MCF 10A (cell line): ENCODE measurements at regions not wholly inside any gene's neighbourhood (a gene's known extent, or its start where the extent isn't known, plus 50 kb on each side); places are given as distances from the start of the nearest gene placed in this dataset.

ENCODE experiments used
- BruUV-seq: library from RNA; stranded (reverse); fragments of 400-500 nt; replicated peaks from 2 replicates; lab custom pipeline; 2021; lab: Mats Ljungman, UMichigan
- CTCF ChIA-PET: fragments of 300-600 bp; sonication (Branson Sonifier 250); formaldehyde crosslinking; extraction: SDS; loops from one replicate; lab custom pipeline; 2021; ENCODE audit warnings: antibody characterized with exemption, inconsistent platforms; lab: Yijun Ruan, JAX
- POLR2A ChIA-PET: fragments of 300-600, 350-650 bp; sonication (Branson Sonifier 250); formaldehyde crosslinking; extraction: SDS; loops from one replicate; lab custom pipeline; 2020; ENCODE audit warnings: antibody characterized with exemption, inconsistent platforms; lab: Yijun Ruan, JAX
- DNase-seq: peaks from one replicate; pipeline ENCODE4 v3.0.0-alpha.2; 2018; ENCODE audit not compliant: unreplicated experiment
- H3K27ac Mint-ChIP-seq: one replicate; pipeline ENCODE4 v1.8.0; 2022; ENCODE audit warnings: mild to moderate bottlenecking, low read depth, mixed read lengths; ENCODE audit not compliant: unreplicated experiment
- H3K27me3 Mint-ChIP-seq: one replicate; pipeline ENCODE4 v1.8.0; 2022; ENCODE audit warnings: mixed read lengths; ENCODE audit not compliant: insufficient read depth, unreplicated experiment
- H3K36me3 Mint-ChIP-seq: one replicate; pipeline ENCODE4 v1.8.0; 2022; ENCODE audit warnings: mild to moderate bottlenecking, moderate library complexity, mixed read lengths; ENCODE audit not compliant: insufficient read depth, unreplicated experiment
- H3K4me1 Mint-ChIP-seq: one replicate; pipeline ENCODE4 v1.8.0; 2022; ENCODE audit warnings: mixed read lengths; ENCODE audit not compliant: insufficient read depth, unreplicated experiment
- H3K4me3 Mint-ChIP-seq: one replicate; pipeline ENCODE4 v1.8.0; 2022; ENCODE audit warnings: mild to moderate bottlenecking, moderate library complexity, mixed read lengths; ENCODE audit not compliant: unreplicated experiment
- H3K9me3 Mint-ChIP-seq: one replicate; pipeline ENCODE4 v1.8.0; 2022; ENCODE audit warnings: mixed read lengths; ENCODE audit not compliant: unreplicated experiment
- intact Hi-C: fragments of 100-400 bp; cut with micrococcal nuclease; formaldehyde crosslinking; loops from 2 replicates; pipeline ENCODE4 v1.14.1; 2022
- TF ChIP-seq, protein P1 (sequence below): fragments of 200-600 bp; IDR thresholded peaks from one replicate; pipeline ENCODE4 v1.8.0; 2022; ENCODE audit warnings: antibody characterized with exemption, mild to moderate bottlenecking; ENCODE audit not compliant: unreplicated experiment

DNA sequence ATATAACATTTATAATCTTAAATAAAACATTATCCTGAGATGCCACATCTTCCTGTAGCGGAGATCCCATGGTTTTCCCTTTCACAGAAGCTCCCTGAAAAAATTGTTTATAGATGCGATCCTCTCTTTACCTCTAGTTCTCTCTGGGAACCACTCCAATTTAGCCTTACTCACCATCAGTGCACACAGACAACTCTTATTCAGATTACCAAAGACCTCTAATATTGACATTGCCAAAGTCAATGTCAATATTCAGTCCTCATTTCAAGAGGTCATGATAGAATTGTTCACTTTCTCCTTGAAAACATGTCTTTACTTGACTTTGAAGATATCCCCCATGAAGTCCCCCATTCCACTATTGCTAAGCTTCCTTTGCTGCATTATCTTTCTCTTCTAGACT is 248.8 kb downstream of the CTH start:
- TF ChIP-seq, protein P1, sequence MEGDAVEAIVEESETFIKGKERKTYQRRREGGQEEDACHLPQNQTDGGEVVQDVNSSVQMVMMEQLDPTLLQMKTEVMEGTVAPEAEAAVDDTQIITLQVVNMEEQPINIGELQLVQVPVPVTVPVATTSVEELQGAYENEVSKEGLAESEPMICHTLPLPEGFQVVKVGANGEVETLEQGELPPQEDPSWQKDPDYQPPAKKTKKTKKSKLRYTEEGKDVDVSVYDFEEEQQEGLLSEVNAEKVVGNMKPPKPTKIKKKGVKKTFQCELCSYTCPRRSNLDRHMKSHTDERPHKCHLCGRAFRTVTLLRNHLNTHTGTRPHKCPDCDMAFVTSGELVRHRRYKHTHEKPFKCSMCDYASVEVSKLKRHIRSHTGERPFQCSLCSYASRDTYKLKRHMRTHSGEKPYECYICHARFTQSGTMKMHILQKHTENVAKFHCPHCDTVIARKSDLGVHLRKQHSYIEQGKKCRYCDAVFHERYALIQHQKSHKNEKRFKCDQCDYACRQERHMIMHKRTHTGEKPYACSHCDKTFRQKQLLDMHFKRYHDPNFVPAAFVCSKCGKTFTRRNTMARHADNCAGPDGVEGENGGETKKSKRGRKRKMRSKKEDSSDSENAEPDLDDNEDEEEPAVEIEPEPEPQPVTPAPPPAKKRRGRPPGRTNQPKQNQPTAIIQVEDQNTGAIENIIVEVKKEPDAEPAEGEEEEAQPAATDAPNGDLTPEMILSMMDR = no peak
- H3K27me3 Mint-ChIP-seq = peaks cover 23% of the 10 kb centered on the region
- H3K4me3 Mint-ChIP-seq = no peak overlapping the region
- CTCF ChIA-PET = no interaction called here
- no peak for DNase-seq
- BruUV-seq = no TSS peak
- no peaks in the 10 kb centered on the region for H3K4me1 Mint-ChIP-seq
- POLR2A ChIA-PET = no interaction called here
- no peaks in the 10 kb centered on the region for H3K36me3 Mint-ChIP-seq
- no peak overlapping the region for H3K27ac Mint-ChIP-seq
- H3K9me3 Mint-ChIP-seq = no peaks in the 10 kb centered on the region
- intact Hi-C loops = no loop called here

DNA sequence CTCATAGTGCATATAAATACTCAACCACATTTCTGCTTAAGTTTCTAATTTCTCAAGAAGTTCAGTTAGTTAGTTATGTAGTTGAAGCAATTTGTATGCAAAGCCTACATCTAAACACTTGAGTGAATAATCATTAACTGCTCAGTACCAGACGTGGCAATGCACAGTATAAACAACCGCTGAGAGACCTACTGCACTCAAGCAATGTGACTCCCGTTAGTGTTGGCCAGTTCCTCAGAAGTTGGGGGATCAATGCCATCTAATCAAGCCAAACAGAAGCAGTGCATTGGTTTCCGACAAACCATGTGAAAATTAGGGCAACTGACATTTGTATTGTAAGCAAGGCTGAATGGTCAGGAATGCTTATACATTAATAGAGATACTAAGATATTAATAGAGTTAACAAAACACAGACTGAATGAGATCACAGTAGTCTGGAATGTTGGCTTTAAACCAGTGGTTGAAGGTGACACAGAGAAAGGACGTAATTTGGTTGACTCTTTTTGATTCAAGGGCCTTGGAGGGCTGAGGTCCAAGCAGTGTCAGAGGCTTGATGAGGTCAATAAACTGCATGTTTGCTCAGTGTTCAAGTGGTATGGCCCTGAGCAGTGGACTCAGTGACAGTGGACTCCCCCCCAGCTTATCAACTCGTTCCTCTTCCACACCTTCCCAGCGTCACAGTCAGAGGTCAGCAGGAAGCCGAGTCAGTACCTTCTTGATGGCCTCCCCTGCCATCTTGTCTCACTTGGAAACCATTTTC is 255.5 kb downstream of the CTH start:
- BruUV-seq = no TSS peak
- CTCF ChIA-PET = no interaction called here
- no peaks in the 10 kb centered on the region for H3K36me3 Mint-ChIP-seq
- intact Hi-C loops = no loop called here
- H3K9me3 Mint-ChIP-seq = no peaks in the 10 kb centered on the region
- POLR2A ChIA-PET = no interaction called here
- H3K27ac Mint-ChIP-seq = no peak overlapping the region
- DNase-seq = no peak
- no peaks in the 10 kb centered on the region for H3K4me1 Mint-ChIP-seq
- H3K4me3 Mint-ChIP-seq = no peak overlapping the region
- H3K27me3 Mint-ChIP-seq = no peaks in the 10 kb centered on the region
- TF ChIP-seq, protein P1 = no peak

DNA sequence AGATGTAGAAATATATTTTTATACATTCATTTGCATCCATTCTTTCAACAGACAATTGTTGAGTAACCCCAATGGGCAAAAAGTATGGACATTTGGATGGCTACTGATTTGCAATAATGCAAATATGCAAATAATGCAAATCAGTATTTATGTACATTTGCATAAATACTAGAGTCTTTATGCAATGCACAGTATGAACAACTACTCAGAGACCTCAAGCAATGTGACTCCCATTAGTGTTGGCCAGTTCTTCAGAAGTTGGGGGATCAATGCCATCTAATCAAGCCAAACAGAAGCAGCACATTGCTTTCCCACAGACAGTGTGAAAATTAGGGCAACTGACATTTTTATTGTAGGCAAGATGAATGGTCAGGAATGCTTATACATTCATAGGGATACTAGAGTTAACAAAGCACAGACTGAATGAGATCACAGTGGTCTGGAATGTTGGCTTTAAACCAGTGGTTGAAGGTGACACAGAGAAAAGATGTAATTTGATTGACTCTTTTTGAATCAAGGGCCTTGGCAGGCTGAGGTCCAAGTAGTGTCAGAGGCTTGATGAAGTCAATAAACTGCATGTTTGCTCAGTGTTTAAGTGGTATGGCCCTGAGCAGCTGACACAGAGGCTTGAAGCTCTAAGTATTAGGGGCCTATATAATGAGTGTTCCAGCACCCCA is 256.6 kb downstream of the CTH start:
- Mint-ChIP-seq H3K36me3 (no peaks in the 10 kb centered on the region), H3K4me1 (no peaks in the 10 kb centered on the region), H3K9me3 (no peaks in the 10 kb centered on the region), H3K27me3 (no peaks in the 10 kb centered on the region), H3K4me3 (no peak overlapping the region), H3K27ac (no peak overlapping the region)
- ChIA-PET CTCF (interaction anchor here (1.2 kb wide), 1 partner anchor 18 kb away, joined by 3 read pairs; no protein-coding TSS in a partner anchor), POLR2A (no interaction called here)
- DNase-seq = no peak
- TF ChIP-seq, protein P1 = no peak
- intact Hi-C loops = no loop called here
- no TSS peak for BruUV-seq

DNA sequence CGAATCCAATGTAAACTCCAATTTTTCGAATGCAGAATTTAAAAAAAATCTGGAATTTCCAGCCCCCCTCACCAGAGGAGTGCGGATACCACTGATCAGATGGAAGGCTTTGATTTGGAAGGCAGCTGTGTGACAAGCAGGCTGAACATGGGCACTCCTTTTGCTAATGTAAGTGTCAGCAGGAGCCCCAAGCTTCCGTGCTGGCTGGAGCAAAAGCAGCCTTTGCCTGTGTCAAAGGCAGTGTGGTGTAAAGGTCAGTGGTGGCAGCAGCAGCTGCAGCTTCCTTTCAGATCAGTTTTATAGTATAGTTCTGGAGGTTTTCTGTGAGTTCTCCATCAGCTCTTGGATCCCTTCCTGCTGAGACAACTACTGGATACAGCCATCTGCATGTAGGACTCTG is 259.9 kb downstream of the CTH start:
- Mint-ChIP-seq H3K27ac (no peak overlapping the region), H3K36me3 (no peaks in the 10 kb centered on the region), H3K4me1 (no peaks in the 10 kb centered on the region), H3K9me3 (no peaks in the 10 kb centered on the region), H3K4me3 (no peak overlapping the region), H3K27me3 (peaks cover 30% of the 10 kb centered on the region)
- BruUV-seq = no TSS peak
- intact Hi-C loops = no loop called here
- TF ChIP-seq, protein P1 = no peak
- no peak for DNase-seq
- ChIA-PET CTCF (no interaction called here), POLR2A (no interaction called here)
